ENCODE measurements at regions not wholly inside any gene's neighbourhood (a gene's known extent, or its start where the extent isn't known, plus 50 kb on each side); places are given as distances from the start of the nearest gene placed in this dataset.

GRCh38 chr4:162853788-162854187, 312.9 kb downstream of the NAF1 start:
- H3K27me3 ChIP-seq (replicated peaks in 1 of 4; ENCODE audit: control insufficient read depth in 3 of 4, extremely low read depth in 1 of 4, insufficient read depth in 3 of 4, low read length in 3 of 4): no peaks in the 10 kb centered on the region

More at GRCh38 chr4:162853788-162854187, 312.9 kb downstream of the NAF1 start:
- POLR2A ChIA-PET (ENCODE audit: partially characterized antibody): no interaction called here
- H2BK15ac ChIP-seq (ENCODE audit: low read length): no peak overlapping the region
- H3K4me1 ChIP-seq (replicated peaks in 1 of 4; ENCODE audit: control insufficient read depth in 3 of 4, insufficient read depth in 4 of 4, low read length in 3 of 4): no peaks in the 10 kb centered on the region
- no peak overlapping the region for H3K4me3 ChIP-seq (ENCODE audit: extremely low read depth in 1 of 4, insufficient read depth in 2 of 4, low read depth in 3 of 4, low read length in 4 of 4)
- H3K4ac ChIP-seq (replicated peaks; ENCODE audit: insufficient read length, low read depth, low read length): no peak overlapping the region
- no peak overlapping the region for H3K18ac ChIP-seq (ENCODE audit: extremely low read depth, low read length)
- peaks cover 0 to 3% of the 10 kb centered on the region in 2 experiments; a peak in 1 of 4 replicates for H3K9me3 ChIP-seq (ENCODE audit: insufficient read depth in 2 of 2, low read depth in 1 of 2, low read length in 1 of 2)
- no peak overlapping the region for H3K56ac ChIP-seq (replicated peaks; ENCODE audit: insufficient read length, low read depth, low read length)
- no peak overlapping the region for H2BK5ac ChIP-seq (ENCODE audit: low read depth, low read length)
- no peak overlapping the region for H2AFZ ChIP-seq (ENCODE audit: low read length)
- no peak for DNase-seq (ENCODE audit: low read depth in 1 of 2, low spot score in 2 of 2)
- H2AK5ac ChIP-seq (ENCODE audit: low read depth, low read length): no peak overlapping the region
- no peak overlapping the region for H2BK120ac ChIP-seq (replicated peaks; ENCODE audit: low read depth, low read length)
- H3K27ac ChIP-seq (ENCODE audit: low read depth, low read length): no peak overlapping the region
- H3K36me3 ChIP-seq (ENCODE audit: control insufficient read depth in 2 of 4, insufficient read depth in 4 of 4, low read length in 3 of 4): no peaks in the 10 kb centered on the region
- H3K23ac ChIP-seq (ENCODE audit: insufficient read length): no peak overlapping the region
- CTCF ChIA-PET (ENCODE audit: partially characterized antibody): interaction anchor here (0.6 to 2.4 kb wide), 4 partner anchors 12 to 187 kb away, joined by 3 to 9 read pairs (median 4); no protein-coding TSS in a partner anchor
- no peaks in the 10 kb centered on the region for H3K23me2 ChIP-seq (ENCODE audit: low read depth, low read length)
- no peak overlapping the region for H2BK20ac ChIP-seq (ENCODE audit: low read length)
- H2BK12ac ChIP-seq (ENCODE audit: low read depth, low read length): no peak overlapping the region
- H3K9ac ChIP-seq (replicated peaks in 1 of 4; ENCODE audit: extremely low read depth in 1 of 4, low read depth in 3 of 4, low read length in 3 of 4): no peak overlapping the region
- H3K79me1 ChIP-seq (ENCODE audit: low read depth, low read length): no peaks in the 10 kb centered on the region
- no peaks in the 10 kb centered on the region for H3K79me2 ChIP-seq (ENCODE audit: control insufficient read depth in 1 of 2, insufficient read depth in 2 of 2, low read length in 2 of 2)
- H4K91ac ChIP-seq (replicated peaks; ENCODE audit: insufficient read length, low read length): no peak overlapping the region
- H4K20me1 ChIP-seq (replicated peaks in 1 of 2; ENCODE audit: control insufficient read depth in 1 of 2, insufficient read depth in 2 of 2, low read length in 2 of 2): no peaks in the 10 kb centered on the region
- H4K5ac ChIP-seq (ENCODE audit: insufficient read length, low read depth, low read length): no peak overlapping the region
- H3K4me2 ChIP-seq (ENCODE audit: insufficient read depth in 1 of 2, low read depth in 2 of 2, low read length in 2 of 2): no peak overlapping the region
- WGBS, 2 experiments (ENCODE audit: extremely low coverage in 1 of 2, insufficient coverage in 1 of 2, insufficient read length in 1 of 2, insufficient replicate concordance in 2 of 2, low coverage in 1 of 2, low lambda C conversion rate in 2 of 2, missing lambda C conversion rate in 1 of 2): 92% methylated on average over 3 of the region's 3 CpGs; no CpG with 5 or more reads in 1 of the 2 experiments
- H3K14ac ChIP-seq (ENCODE audit: insufficient read length): no peak overlapping the region
- no peak for FAIRE-seq
- H4K8ac ChIP-seq (ENCODE audit: extremely low read depth, insufficient read depth, low read length): no peak overlapping the region
- TF ChIP-seq CBX5 (IDR thresholded peaks at IDR 0.05; ENCODE audit: low read depth, low read length): no peak
- TF ChIP-seq RXRA (IDR thresholded peaks at IDR 0.05; ENCODE audit: insufficient read depth, low read depth, low read length): no peak
- TF ChIP-seq USF2 (IDR thresholded peaks at IDR 0.05; ENCODE audit: low read length): no peak
- TF ChIP-seq KDM5A (IDR thresholded peaks at IDR 0.05; ENCODE audit: low read length): no peak
- TF ChIP-seq PHF8 (conservative IDR thresholded peaks at IDR 0.05; ENCODE audit: low read depth, low read length): no peak
- TF ChIP-seq GABPA (IDR thresholded peaks at IDR 0.05; ENCODE audit: borderline replicate concordance, insufficient read depth, low read length): no peak
- TF ChIP-seq RBBP5 (IDR thresholded peaks at IDR 0.05; ENCODE audit: borderline replicate concordance, low read depth, low read length): no peak
- no peak for TF ChIP-seq POLR2AphosphoS5 (IDR thresholded peaks at IDR 0.05; ENCODE audit: low read depth, low read length)
- TF ChIP-seq TCF12 (IDR thresholded peaks at IDR 0.05; ENCODE audit: low read depth, low read length): no peak

Data from H1 (cell line).